CD4-positive, alpha-beta T cell treated with Interleukin-2 at 100 ng/mL for 4 hours (primary cell): ENCODE measurements at regions not wholly inside any gene's neighbourhood (a gene's known extent, or its start where the extent isn't known, plus 50 kb on each side); places are given as distances from the start of the nearest gene placed in this dataset.

Experiments
- DNase-seq: peaks from one replicate; pipeline ENCODE4 v3.0.0-alpha.2; 2020; ENCODE audit warnings: low spot score

DNA sequence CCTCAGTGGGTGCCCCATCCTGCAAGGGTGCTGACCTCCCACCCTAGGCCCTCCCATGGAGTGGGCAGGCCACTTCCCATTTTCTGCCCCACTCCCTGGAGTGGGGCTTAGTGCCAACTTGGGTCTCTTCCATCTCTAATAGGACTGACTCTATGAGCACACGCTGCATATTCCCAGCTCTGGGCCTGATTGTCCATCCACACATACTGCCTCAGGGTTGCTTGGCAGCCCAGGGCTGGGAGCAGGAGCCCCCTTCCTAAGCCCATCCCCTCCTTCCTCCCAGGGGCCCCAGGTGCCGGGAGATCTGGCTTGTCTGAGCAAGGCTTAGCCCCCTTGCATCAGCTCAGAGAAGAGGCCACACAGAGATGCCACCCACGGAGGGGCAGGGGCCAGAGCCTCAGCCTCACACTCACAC is 55.1 kb downstream of the PJA1 start:
- no peak for DNase-seq

DNA sequence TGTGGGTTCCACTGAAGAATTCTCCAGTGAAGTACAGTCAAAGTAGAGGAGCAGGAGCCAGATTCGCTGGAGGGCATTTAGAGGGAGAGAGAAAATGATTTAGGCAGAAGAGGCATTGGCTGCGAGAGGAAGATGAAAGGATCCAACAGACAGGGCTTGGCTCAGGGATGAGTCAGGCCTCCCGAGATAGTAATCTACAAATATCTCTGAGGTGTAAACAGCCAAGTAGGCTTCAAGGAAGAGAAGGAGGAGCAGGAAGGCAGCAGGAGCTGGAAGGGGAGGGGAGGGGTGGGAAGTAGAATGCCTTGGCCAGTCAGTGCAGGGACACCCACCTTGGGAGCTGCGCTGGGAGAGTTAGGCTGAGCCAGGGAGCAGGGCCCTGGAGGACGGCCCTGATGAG is 55.5 kb downstream of the PJA1 start:
- DNase-seq, result no peak

DNA sequence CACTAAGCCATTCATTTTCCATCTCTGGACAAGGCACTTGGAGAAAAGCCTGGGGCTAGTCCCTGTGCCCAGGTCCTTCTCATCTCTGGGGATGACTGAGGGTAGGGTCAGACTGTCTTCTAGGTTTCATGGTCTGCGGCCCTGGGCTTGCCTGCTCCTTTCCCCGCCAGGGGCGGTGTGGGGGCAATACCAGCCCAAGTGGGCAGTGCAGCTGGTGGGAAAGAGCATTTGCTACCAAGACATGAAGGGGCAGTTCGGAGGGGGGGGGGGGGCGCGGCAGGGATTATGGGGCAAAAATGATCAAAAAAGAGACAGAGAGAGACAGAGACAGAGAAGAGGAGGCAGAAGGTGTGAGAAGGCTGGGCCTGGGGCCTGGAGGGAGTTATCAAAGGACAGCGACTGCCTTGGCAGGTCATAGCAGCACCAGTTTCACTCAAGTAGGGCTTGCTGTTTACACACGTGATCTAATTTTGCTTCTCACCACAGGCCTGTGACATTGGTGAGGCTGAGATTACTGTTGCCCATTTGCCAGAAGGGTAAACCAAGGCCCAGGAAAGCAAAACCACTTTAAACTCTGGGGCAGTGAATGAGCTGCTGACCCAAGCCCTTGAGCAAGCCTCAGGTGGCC is 56.1 kb downstream of the PJA1 start:
- no peak for DNase-seq

DNA sequence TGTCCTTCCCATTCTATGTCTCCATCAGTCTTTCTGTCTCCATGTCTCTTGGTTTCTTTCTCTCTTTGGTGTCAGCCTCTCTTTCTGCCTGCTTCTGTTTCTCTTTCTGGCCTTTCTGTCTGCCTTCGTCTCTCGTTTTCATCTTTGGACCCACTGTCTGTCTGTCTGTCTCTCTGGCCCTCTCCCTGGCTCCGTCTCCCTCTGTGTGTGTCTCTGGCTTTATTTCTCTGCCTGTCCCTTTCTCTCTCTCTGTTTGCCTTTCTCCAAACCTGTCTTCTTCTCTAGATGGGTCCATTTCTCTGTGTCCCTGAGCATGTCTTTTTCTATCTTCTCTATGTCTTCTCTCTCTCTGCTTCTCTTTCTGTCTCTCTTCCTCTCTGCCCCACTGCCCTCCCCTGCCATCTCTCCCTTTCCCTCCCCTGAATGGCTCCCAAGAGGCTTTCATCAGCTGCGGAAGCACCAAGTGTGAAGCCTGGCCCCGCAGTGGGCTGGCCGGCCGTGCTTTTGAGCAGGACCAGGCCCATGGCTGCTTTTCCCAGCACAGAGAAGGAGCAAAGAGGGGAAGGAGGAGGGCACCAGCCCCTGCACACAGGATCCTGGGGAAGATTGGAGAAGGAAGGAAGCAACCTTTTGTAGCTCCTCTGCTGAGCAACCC is 57.4 kb downstream of the PJA1 start:
- DNase-seq, result no peak

DNA sequence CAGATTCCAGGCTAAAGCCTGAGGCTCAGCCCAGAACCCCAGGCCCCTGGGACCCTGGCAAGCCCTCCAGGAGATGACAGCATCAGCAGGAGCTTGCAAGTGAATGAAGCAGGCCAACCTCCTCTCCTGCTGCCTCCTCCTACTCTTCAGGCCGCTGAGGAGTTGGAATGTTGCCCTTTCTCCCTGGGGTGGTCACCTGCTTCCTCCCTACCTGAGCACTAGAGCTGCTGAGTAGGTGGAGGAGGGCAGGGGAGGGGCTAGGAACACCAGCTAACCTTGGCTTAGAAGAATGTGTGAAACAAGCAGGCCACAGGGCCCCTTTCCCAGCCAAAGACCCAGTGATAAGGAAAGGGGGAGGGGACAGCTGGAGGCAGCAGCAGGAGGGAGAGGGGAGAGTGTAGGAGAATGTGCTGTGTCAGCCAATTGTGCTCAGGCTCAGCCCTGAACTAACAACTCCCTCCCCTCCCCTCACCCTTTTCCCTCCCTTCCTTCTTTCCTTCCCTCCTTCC is 58.0 kb downstream of the PJA1 start:
- DNase-seq, result no peak

DNA sequence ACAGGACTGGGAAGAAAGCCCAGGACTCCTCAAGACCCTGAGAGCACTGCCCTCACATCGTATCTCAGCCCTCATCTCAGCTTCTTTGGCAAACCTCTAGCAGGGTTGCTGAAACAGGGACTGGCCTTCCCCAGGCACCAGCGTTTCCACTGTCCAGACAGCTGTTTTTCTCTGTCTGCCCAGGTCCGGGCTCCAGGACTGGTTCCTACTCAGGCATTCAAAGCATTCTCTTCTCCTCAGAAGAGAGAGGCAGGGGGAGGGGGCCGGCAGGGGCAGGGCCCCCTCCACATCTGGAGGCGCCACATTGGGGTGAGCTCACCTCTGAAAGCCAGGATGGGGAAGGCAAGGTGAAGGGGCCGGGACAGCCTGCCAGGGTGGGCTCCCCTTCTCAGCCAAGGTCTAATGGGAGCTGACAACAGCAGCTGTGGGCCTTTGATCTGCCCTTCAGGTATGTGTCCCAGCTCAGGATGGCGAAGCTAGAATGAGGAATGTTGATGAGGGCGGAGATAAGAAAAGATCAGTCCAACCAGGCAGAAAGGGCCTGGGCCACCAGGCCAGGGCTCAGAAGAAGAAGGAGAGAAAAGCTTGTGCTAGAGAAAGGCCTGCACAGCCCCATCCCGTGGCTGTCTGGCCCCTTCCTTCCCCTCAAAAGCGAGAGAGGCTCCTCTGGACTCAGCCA is 60.4 kb downstream of the PJA1 start:
- no peak for DNase-seq

DNA sequence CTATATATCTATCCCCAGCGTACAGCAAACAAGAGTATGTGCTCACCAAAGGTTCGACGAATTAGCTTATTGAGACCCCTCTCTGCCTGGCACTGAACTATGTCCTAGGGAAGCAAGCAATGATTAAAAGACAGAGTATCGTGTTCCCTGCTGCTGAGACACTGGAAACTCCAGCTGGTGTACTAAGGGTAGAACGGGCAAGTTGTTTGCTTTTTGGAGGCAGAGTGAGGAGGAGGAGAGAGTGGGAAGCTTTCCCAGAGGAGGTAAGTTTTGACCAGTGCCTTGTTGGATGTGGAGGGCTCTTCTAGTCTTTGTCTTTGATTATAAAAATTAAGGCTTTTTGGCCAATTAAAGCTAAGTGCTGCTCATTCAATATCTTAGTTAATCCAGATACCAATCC is 61.7 kb downstream of the PJA1 start:
- DNase-seq, result no peak

DNA sequence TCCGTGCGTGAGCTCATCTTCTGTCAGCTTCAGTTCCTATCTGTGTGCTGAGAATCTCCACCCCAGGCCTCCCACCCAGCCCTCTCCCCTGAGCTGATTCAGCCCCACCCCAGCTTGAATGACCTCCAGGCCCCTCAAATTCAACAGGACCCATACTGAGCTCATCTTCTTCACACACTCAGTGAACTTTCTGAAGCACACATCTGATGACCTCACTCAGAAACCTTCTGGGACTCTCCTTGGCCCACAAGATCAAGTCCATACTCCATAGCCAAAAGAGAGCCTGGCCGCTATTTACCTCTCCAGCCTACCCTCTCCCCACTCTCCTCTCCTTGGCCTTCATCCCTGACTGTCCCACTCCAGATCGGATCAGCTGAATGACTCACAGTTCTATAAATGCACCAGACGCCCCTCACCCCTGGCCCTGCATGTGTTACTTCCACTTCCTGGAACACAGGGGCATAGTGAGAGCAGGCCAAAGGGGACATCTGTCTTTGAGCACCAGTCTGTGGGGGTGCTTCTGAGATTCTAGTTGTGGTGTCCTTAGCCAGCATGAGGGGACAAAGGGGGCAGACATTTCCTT is 62.5 kb downstream of the PJA1 start:
- no peak for DNase-seq

DNA sequence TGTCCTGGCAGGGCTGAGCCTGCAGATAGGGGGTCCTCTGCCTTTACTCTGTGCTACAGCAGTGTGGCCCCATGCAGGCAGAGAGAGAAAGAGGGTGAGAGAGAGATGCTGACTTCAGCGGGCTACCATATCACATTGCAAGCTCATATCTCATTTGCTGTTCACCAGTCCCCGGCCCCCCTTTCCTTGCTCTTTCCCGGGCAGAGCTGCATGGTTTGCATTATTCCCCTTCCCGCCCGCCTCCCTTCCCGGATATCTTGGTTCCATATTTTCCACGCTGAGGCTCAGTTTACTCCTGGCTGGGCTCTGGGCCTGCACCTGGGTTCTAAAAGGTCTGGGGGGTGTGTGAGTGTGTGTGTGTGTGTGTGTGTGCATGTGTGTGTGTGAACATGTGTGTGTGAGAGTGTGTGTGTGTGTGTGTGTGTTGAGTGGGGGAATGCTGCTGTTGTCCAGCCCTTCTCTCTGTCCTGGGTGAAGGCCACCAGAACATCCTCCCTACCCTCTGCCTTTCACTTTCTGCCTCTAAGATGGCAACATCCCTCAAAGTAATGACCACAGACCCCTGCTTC is 63.5 kb downstream of the PJA1 start:
- no peak for DNase-seq

DNA sequence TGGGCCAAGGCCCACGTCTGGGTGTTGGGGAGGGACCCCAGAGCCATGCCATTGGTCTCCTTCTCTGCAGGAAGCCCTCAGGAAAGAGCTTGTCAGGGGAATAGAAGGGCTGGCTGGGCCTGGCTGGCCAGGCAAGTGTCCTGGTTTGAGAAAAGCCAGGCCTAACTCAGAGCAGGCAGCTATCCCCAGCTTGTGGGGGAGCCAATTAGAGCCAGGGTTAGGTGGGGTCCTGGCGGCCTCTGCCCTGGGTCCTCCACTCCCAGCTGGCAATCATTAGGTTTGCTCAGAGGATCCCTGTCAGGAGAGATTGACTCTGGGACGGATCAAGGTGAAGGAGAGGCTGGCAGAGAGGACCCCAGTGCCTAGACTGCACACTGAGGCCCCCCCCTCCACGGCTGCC is 64.8 kb downstream of the PJA1 start:
- no peak for DNase-seq

DNA sequence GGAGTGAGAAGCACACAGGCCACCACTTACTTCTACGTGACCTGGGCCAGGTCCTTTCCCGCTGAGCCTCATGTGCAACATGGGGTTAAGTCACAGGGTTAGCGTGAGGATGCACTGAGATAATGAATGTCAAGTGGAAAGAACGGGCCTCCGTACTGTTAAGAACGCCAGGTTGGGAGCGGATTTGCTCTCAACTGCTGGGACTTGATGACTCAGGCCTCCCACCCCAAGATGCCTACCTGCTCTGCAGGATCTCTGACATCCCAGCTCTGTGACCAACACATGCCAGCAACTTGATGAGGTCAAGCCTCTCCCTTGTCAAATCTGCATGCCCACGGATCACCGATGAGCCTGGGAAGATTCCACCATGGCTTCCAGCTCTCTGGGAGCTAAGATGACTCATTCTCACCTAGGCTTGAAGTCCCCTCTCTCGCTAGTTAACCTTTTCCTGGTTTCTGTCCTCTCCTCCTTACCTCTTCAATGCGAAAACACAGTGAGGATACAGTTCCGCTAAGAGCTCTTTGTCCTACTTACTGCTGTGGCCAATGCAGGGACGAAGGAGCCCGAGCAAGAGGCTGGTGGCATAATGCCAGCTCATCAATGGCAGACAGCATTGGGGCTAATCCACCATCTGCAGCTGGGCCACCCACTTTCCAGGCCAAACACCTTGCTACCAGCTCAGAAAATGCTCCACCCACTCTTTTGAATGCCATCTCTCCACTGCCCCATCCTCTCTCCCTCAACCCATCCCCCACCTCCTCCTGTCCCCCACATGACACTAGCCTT is 67.6 kb downstream of the PJA1 start:
- no peak for DNase-seq

DNA sequence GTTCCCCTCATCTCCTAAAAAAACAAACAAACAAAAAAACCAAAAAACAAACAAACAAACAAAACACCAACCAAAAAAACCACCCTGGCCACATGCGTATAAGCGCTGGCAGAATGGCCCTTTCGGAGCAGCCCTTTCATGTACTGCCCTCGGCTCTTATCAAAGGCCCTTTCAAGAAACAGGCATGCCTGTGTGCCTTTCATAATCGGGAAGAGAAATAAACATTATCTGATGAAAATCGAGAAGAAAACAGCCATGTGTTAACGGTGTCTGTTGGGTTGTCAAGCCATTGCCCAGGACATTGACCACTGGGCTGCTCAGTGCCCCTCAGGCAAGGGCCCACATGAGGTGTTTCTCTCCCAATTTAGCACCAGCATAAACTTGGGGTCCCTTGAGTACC is 68.3 kb downstream of the PJA1 start:
- DNase-seq, result no peak

DNA sequence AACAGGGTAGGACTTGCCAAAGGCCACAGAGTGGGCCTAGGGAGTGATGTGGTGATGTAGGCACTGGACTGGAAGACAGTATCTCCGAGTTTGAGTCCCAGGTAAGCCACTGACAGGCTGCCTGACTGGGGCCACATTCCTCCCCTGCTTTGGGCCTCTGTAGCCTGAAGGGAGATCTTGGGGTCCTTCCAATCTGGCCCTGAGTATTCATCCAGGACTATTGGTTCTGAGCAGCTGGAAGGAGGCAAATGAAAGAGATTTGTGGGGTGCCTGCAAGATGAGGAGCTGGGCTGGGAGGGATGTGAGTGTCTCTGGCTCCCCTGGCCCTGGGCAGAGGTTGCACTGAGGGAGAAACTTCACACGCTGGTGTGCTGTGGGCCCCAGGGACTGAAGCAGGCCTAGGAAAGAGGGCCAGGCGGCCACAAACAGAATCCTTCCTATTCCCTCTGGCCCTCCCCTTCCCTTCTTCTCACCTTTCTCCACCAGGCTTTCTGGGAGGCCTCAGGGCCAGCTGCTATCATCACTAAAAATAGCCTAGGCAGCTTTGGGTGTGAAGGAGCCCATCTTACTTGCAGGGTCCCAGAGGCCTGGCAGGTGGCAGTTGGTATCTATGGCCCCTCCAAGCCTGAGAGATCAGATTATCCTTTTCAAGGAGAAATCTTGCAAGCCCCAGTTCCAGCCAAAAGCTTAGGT is 70.1 kb downstream of the PJA1 start:
- no peak for DNase-seq

DNA sequence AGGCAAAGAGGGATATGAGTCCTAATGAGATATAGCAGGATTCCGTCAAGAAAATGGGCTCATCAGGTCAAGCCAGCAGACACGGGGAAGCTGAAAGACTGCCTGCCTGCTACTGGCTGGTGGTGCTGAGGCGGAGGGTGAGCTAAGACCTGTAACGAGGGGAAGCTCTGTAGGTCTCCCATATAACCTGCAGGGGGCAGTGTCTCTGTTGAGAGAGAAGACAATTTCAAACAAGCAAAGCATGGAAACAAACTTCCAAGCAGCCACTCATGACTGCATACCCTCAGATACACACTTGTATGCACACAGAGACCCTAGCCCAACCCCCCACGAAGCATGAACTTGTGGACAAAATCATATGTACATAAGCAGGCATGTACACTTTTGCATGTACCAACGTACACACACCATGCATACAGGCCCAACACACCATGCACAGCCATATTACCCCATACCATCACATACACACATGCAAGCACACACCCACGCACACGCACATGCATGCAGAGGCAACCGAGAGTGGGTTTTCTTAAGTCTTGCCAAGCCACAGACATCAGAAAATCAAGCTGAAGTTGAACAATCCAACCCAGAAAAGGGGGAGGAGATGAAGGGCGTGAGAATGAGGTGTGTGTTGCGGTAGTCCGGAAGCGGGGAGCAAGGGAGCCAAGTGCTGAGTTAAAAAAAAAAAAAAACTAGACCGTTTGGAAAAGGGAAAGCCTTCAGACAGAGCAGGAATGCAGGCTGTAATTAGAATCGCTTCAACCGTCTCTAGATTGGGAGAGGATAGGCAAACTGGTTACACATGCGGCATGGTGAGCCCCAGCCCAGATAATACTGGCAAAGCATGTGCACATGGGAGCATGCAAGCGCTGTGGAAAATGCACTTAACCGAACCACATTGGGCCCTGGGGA is 71.0 kb downstream of the PJA1 start:
- DNase-seq, result peak; percentile 35

DNA sequence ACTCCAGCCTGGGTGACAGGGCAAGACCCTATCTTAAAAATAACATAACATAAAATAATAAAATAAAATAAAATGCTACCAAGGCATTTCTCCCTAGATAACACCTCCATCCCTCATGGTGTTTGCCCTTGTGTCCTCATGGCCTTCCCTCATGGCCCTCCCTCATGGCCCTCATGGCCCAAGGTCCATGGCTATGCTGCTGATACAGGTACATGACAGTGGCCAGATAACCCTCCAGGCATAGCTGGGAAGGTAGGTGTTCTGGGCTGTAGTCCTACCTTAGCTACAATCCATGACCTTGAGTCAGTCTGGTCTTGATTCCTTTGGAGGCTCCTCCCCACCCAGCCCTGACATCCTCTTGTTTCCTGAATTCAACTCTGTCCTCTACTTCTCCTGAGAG is 75.2 kb downstream of the PJA1 start:
- no peak for DNase-seq

DNA sequence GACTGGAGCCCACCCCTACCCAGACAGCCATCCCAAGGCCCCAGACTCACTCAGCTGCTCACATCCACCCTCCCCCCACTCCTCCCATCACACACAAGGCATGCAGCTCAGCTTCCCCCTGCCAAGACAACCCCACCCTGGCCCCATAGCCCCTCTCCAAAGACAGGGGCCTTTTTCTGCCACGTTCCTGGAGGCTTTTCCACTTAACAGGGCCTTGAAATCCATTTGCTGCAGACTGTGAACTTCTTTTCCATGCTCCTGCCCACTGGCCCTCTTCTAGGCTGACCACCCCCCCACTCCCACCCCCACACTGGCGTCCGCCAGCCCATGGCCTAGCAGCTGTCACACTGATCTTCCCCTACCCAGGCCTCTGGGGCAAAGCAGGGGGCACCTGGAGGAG is 76.0 kb downstream of the PJA1 start:
- no peak for DNase-seq

DNA sequence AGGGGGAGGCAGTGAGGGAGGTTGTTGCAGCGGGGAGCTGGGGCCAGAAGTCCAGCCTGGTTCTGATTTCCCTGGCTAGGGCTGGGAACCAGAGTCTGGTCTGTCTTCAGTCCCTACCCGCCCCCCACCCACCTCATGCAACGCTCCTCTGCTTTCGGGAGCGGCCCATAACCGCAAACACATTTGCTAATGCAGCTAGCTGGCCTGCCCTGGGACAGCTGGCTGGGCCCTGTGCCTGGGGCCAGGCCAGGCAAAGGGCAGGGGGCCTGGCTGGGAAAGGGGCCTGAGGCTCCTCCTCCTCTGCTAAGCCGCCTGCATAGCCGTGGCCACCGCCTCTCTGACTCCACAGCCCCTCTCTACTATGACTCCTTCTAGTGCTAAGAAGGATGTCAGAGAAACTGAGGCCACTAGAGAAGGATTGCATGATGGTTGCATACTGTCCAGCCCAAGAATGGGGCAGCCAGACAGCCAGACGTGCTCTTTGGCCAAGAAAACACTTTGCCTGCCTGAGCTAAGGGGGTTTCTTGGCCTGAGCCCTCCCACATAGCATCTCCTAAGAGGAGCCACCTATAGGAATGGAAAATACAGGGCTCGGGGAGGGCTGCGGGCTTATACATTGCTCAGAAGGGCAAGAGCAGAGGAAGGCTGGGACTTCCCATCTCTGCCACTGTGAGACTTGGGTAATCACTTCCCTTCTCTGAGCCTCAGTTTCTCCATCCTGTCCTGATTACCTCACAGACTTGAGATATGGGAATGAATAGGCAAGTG is 76.9 kb downstream of the PJA1 start:
- no peak for DNase-seq

DNA sequence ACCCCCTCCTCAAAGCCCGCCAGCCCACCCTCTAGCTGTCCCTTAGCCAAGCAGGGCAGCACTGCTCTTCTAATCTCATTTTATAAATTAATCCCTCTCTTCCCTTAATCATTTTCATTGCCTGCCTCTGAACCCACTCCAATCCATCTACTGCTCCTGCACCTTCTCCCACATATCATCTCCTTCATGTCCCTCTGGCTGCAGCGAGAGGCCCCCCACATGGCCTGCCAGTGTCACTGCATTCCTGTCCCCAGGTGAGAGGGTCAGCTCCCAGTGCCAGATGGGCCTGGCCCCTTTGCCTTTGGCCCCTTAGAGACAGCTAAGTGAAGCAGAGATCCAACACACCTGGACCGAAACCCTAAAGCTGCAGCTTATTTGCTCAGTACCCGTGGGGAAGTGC is 79.4 kb downstream of the PJA1 start:
- DNase-seq, result no peak

DNA sequence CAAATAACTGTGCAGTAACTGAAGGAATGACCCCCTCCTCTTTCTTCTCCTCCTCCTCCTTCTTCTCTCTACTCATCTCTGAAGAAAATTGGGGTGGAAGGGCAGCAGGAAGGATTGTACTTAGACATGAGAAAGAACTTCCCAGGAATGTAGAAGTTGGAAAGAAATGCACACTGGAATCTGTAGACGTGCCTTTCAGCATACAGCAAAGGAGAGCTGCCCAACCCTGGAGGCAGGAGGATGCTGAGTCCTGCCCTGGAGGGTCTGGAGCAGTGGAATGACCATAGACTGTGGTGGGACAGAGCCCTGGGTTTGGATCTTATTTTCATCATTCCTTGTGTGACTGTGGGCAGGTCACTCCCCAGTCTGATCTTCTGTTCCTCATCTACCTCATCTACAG is 80.1 kb downstream of the PJA1 start:
- DNase-seq, result no peak

DNA sequence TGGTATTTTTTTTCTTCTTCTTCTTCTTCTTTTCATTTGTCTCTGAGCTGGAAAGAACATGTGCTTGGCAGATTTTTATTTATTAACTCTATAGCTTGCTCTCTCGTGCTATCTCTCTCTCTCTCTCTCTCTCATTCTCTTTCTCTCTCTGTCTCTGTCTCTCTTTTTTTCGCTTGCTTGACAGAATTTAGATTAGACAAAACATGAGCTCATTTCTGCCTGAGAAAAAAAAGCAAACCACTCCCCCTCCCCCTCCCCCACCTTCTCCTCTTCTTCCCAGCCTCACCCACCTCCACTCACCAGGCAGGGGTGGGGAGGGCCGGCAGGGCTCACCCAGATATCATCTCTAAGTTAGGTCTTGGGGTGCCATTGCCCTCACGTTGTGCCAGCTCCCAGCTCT is 81.5 kb downstream of the PJA1 start:
- no peak for DNase-seq
